NCI-H1694 (cell line): ENCODE measurements at regions not wholly inside any gene's neighbourhood (a gene's known extent, or its start where the extent isn't known, plus 50 kb on each side); places are given as distances from the start of the nearest gene placed in this dataset.

ENCODE experiments used
- DNase-seq: peaks from one replicate; lab custom pipeline; 2025; lab: John Stamatoyannopoulos, UW

DNA sequence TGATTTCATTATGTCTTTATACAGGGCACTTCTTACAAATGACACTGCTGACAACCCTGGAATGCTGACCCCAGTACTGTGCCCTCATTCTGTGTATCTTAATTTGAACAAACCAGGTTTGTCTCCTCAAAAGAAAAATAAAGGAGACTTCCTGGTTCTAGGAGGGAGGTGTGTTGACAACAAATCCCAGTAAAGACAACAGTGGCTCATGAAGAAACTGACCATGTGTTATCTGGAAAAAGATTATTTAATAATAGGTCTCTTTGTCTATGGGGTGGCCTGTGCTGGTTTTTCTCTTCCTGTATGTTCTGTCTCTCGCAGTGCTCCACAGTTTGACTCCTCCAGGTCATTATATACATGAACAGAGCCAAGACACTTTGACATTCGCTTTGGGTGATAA is 454.6 kb downstream of the LMO4 start:
- no peak for DNase-seq

- no peak for DNase-seq
Measured at GRCh38 chr1:87785386-87785785, 456.7 kb downstream of the LMO4 start.

DNA sequence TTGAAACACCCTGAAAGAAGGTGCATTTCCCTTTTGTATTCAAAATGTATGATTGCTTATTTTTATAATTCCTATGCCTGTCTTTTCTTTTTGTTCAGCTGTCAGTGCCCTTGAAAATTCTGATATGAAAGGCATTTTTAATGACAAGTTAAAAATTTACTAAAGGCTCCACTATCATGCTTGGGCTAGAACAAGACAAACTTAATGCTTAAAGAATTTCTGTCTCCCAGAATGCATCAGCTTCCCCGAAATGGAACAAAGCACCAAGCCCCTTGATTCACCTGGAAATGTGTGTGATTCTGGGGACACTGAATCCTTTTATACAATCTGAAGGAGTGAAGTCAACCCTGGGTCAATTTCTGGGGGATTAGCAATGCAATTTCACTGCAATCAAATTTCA is 457.5 kb downstream of the LMO4 start:
- DNase-seq: no peak

GRCh38 chr1:87786861-87787545 is 458.3 kb downstream of the LMO4 start:
- no peak for DNase-seq

GRCh38 chr1:87787551-87787950 is 458.9 kb downstream of the LMO4 start:
- no peak for DNase-seq

GRCh38 chr1:87790756-87791155 is 462.1 kb downstream of the LMO4 start:
- no peak for DNase-seq

- no peak for DNase-seq
Measured at GRCh38 chr1:87791931-87792740, 463.5 kb downstream of the LMO4 start.

- DNase-seq: no peak
Measured at GRCh38 chr1:87794788-87795614, 466.3 kb downstream of the LMO4 start.

- DNase-seq: no peak
Measured at GRCh38 chr1:87795615-87796337, 467.1 kb downstream of the LMO4 start.

DNA sequence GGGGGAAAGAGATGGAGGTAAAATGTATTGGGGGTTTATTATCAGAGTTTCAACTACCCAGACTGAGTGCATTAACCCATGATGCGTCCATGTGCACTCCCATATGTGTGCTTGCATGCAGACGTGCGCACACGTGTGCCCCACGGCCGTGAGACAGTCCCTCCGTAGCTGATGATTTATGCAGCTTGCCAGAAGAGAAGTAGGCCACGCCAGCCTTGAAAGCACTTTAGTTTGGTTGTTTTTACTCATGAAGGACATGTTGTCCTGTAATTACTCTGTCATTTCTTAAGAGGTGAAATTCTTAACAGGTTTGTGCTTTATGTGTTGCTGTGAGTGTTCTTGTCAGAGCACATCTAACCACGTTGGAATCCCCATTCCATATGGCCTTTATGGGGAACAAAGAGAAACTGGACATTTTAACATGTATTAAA is 467.8 kb downstream of the LMO4 start:
- DNase-seq: no peak

DNA sequence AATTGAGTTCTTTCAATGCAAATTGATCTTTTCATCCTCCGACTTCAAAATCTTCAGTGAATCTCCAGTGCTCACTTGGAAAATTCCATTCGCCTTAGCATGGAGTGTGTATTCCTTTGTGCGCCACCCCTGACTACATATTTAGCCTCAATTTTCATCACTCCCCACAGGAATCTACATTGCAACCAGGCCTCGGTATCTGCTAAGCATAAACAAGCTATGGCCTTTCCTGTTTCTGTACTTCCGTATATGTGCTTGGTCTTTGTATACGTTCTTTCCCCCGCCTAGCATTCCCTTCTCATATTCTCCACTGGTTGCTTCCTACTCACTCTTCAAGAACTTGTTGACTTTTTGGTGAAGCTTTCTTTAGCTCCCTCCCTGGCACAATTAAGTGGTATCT is 470.8 kb downstream of the LMO4 start:
- no peak for DNase-seq

GRCh38 chr1:87800006-87800405 is 471.3 kb downstream of the LMO4 start:
- DNase-seq: no peak

GRCh38 chr1:87803375-87803774 is 474.7 kb downstream of the LMO4 start:
- no peak for DNase-seq

GRCh38 chr1:87804128-87804527 is 475.4 kb downstream of the LMO4 start:
- no peak for DNase-seq

DNA sequence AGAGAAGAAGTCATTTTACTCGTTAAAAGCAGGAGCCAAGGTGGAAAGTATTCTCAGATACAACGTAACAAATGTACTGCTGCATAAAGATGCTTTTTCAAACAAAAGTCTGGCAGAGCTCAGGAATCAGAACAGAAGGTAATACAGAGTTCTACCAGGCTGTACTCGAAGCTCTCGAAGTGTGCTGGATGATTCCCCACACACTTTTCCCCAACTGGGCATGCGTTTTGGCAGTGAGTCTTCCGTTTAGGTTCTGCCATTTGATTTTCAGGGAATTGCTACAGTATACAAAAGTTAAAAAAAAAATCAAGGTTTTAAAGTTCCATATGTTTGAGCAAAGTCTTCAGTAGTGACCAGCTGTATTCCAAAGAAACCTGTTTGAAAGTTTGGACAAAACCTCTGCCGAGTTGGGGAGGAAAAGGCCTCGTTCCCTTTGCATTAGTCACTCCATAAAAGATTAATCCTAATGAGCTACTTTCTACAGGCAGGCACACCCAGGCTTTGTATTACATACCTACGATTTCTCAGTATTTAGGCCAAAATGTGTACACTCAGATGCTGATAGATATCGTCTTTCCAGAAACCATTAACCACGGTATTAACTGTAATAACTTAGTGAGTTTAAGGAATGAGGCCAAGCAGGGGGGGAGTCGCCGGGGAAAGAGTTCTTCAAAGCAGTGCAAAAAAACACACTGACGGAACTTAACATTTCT is 477.1 kb downstream of the LMO4 start:
- no peak for DNase-seq

DNA sequence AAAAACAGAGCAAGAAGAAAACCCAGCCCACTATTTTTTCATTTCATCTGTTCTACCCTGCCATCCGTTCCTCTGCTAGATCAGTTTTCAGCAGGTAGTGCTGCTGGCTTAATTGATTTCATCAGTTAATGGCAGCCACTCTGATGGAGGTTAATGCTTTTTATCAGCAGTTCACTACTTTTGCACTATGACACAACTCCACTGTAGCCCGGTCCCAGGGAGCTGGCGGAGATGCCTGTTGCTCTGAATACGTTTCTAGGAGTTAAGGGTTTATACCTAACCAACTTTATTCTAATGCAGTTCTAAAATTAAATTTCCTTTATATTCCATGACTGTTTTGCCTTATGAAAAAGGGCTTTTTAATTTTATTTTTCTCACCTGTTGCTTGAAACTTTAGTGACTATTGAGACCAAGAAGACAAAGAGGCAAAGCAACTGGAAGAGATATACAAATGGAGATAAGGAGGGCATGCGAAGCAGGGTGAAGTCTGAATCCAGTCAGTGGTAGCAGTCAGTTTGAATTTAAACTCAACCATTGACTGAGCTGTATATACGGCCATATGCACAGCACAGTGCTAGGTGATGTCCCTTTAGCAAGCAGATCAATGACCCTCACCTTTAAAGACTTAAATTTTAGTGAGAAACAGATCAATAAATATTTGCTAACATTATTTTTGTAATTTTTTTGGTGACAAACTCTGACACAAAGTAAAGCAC is 477.9 kb downstream of the LMO4 start:
- no peak for DNase-seq

DNA sequence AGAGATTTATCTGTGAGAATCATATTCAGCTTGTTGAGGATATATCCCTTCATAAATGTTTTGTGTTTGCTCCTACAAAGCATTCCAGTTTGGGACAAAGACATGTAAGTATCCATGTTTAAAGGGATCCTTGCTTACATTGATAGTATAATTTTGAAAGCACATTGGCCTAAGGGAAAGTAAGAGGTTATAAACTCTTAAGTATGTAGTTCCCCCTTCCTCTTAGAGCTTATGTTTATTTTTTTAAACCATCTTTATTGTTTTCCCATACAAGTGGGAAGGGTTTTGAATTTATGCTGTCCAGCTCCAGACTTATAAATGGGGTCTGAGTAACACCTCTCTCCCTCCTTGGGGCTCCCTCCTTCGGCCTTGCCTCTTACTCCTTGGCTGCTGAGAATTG is 481.5 kb downstream of the LMO4 start:
- no peak for DNase-seq

- no peak for DNase-seq
Measured at GRCh38 chr1:87812871-87813577, 484.3 kb downstream of the LMO4 start.

DNA sequence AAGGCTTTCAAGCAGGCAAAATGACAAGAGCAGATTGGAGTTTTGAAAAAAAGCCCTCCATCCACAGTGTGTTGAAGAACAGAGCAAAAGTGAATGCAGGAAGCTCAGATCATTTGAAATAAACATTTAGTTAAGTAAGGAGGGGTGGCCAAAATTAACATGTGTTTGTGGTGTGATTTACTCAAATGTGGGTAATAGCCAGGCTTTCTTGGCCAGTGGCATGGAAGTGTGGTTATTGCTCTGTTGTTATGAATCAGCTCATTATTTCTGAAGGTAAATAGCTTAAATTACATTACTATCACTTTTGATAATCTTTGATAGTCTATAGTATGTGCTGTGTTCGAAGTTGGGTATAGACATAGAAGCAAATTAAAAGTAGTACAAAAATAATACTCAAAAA is 485.9 kb downstream of the LMO4 start:
- DNase-seq: no peak

- DNase-seq: no peak
Measured at GRCh38 chr1:87816646-87817045, 488.0 kb downstream of the LMO4 start.
